ENCODE measurements at regions not wholly inside any gene's neighbourhood (a gene's known extent, or its start where the extent isn't known, plus 50 kb on each side); places are given as distances from the start of the nearest gene placed in this dataset.

DNA sequence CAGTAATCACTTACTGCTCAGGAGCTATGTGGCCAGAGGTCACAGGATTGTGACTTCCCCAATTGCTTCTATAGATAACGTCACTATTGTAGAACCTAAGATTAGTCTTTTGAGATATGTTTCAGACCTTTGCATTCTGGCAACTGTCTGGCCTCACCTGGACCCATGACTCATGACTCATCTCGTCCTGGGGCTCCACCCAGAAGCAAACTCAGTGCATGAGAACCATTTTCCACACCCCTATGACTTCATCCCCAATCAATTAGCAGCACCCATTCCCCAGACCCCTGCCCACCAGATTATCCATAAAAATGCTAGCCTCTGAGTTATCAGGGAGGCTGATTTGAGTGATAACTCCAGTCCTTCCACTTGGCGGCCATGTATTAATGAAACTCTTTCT is 186.9 kb downstream of the EMP1 start:
- DNase-seq (ENCODE audit: low read depth), result no peak

DNA sequence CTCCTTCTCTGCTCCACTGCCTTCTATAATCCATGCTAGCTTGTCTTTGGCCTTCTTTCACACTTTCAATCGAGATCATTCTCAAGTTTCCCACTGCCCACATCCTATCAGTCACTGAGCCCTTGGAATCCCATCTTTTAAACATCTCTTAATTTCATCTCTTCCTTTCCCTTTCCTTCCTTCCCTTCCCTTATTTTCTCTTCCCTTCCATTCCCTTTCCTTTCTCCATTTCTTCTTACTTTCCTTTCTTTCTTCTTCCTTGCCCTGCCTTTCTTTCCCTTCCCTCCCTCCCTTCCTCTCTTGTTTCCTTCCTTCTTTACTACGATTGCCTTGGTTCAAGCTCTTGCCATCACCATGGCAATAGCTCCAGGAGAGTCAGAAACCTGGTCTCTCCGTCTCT is 183.8 kb downstream of the EMP1 start:
- no peak for DNase-seq (ENCODE audit: low read depth)

DNA sequence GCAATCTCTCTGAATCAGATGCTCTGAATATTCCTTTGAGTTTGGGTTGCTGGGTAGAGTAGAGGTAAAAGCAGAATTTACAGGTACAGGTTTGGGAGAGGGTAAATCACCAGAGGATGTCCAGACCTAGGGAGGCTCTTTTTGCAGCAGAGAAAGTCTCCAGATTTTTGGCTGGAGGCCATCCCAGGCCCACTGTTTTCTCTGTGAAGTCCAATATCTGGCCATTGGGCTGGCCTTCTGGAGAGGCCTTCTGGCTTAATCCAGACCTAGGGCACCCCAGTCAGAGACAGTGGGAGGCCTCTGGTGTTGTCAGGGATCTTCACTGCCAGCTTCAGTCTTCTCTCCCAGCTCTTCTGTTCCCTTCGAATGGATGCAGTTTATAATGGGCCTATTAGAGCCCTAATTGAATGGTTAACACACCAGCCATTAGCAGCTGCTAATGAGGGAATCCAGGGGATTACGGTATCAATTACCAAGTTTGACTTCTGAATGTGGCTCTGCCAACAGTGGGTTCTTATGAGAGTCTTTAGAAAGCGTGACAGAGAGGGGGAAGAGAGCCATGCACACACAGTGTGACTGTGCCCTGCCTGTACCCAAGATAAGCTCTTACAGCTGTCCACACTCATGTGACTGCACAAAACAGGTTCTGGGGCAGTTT is 183.1 kb downstream of the EMP1 start:
- DNase-seq (ENCODE audit: low read depth), result no peak

DNA sequence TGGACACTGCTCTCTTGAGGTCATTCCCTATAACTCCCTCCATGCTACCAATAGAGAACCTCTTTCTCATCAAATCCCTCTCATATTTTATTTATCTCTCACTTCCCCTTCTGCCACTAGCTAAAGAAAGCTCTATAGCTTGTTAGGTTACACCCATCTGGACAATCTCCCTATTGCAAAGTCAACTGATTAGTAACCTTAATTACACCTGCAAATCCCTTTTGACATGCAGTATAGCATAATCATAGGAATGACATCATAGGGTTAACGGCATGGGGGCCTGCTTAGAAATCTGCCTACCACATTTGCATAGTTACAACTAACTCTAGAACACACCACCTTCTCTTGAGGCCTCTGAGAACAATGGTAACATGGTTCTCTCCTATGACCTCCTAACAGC is 181.2 kb downstream of the EMP1 start:
- no peak for DNase-seq (ENCODE audit: low read depth)

DNA sequence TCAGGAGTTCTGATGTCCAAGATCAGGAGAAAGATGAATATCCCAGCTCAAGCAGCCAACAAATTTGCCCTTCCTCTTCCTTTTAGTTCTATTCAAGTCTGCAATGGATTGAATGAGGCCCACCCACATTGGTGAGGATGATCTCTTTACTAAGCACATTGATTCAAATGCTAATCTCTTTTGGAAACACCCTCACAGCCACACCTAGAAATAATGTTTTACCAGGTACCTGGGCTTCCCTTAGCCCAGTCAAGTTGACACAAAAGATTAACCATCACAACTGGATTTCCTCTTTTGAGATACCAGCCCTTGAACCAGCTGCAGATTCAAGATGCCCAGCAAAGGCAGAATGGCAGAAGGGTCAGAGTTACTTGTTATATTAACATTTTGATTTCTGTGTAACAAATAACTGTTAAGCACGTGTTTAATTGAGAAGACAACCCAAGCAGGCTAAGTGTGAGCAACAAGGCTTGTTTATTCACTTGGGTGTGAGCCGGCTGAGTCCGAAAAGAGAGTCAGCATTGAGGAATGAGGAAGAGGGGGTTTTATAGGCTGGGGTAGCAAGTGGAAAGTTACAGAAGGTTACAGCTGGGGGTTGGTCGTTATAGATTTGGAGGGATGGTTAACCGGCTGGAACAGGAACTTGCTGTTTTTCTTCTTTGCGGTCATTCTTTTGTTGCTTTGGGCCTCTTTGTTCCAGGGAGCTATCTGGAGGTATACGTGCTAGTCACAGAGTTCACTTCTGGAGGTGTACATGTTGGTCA is 180.3 kb downstream of the EMP1 start:
- no peak for DNase-seq (ENCODE audit: low read depth)

DNA sequence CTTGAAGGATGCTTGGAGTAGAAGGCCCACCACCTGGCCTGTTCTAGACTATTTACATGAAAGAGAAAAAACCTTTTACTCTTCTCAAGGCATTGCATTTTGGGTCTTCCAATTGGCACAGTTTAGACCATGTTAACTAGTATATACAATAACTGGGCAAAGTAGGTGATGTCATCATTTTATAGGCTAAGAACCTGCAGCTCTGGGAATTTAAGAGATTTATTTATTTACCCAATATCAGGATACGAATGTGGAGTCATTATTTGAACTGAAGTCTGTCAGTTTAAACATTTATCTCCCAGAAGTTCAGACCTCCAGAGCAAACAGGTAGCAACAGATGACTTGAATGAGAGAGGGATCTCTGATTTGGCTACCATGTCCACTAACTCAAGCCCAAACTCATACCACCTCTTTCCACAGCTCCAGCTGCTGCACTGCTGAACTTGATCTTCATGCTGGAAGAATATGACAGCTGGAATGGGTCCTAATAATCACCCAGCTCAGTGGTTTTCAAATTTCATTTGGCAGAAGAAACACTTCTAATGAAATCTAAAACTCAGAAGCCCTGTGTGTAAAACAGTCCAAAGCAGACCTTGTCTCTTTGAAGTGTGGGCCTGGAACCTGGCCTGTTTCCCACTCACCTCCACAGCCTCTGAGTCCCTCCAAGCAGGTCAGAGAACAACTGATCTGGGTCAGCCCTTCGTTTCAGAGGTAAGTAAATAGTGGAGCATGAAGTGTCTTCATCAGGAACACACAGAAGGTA is 179.2 kb downstream of the EMP1 start:
- no peak for DNase-seq (ENCODE audit: low read depth)

DNA sequence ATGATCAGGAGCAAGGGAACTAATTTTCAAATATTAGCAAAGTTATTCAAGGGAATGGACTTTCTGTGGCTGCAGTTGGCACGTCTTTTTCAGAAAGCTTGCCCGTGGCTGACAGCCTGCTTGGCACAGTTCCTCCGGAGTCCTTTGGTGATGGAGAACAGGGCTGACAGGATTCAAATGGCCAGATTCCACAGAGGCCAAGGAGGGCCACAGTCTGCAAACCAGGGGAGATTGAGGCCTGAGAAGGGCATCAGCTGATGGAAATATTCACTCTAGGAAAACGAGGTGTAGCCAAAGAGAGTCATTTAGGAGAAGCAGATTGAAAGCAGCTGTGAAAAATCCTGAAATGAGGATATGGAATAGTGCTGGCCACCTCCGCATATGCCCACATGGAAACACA is 178.3 kb downstream of the EMP1 start:
- no peak for DNase-seq (ENCODE audit: low read depth)

DNA sequence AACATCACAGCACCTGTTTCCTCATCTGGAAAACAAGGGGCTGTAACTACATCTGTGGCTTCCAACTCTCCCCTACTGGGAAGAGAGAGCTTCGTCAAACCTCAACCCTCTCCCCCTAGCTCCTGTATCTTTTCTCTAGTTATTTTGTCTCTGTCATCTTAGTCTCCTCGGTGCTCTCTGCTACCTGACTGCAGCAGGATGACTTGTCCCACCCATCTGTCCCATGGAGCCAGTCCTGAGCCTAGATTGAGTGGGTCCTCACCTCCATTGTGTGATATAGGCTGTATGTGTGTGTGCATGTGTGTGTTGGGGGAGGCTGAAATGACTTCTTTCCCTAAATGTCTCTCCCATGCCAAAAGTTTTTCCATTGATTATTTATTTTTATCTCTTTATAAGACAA is 177.3 kb downstream of the EMP1 start:
- no peak for DNase-seq (ENCODE audit: low read depth)

DNA sequence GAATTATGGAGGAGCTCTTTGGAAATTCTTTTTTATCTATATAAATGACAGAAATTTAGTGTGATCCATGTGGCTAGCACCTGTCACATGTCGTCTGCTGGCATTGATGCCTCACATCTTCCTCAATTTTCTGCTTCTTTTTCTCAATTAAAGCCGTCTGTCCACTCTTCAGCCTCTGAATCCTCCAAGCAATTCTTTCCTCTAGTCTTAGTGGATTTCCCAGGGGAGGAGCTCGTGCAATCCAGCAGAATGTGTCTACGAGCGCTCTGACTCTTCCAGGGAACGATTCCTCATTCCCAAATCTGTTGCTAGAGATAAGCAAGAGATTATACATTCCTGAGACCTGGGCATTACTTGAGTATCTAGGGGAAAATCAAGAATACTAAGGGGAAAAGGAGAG is 176.6 kb downstream of the EMP1 start:
- no peak for DNase-seq (ENCODE audit: low read depth)

DNA sequence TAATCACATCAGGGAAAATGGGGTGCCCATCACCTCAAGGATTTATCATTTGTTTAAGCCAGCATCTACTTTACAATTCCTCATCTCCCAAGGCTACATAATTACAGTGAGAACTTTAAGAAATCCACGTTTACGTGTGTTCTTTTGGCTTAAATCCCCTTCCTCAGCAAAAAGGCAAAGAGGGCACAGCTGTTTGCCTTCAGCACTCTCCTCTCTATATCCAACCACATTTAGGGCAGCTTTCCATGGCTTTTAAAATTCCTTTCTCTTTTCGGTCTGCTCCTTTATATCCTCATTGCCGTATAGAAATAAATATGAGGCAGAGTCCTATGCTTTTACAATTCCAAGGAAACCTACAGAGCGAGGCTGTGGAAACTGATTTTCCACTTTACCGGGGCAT is 175.9 kb downstream of the EMP1 start:
- no peak for DNase-seq (ENCODE audit: low read depth)

DNA sequence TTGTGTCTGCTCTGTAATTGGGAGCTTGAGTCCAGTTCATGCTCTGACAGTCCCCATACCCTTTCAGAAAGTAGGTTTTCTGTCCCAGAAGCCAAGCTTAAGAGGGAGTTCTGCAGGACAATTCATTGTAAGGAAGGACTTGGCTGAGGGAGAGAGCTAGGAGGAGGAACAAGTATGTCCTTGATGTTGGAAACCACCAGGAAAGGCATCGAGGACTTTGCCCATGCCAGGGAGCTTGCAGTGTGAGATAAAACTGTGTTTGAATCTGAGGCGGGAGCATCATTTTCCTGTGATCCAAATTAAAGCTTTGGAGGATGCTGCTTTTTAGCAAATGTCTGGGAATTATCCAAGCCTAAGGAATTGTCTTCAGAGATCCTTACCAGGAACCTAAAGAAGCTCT is 175.3 kb downstream of the EMP1 start:
- no peak for DNase-seq (ENCODE audit: low read depth)

DNA sequence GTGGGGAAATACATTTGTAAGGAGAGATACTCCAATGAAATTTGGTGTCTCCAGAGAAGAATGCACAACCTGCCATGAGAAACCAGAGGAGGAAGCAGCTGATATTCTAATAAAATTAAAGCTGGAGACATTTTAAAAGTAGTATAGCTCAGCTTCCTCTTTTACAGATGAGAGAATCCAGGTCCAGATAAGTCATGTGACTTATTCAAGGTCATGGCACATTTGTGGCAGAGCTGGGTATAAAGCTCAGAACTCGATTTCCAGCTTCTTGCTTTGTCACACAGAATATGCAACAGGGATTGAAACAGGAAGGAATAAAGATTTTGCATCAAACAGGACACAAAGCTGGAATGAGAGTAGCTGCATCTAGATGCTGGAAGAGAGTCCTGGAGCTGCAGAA is 174.8 kb downstream of the EMP1 start:
- no peak for DNase-seq (ENCODE audit: low read depth)

DNA sequence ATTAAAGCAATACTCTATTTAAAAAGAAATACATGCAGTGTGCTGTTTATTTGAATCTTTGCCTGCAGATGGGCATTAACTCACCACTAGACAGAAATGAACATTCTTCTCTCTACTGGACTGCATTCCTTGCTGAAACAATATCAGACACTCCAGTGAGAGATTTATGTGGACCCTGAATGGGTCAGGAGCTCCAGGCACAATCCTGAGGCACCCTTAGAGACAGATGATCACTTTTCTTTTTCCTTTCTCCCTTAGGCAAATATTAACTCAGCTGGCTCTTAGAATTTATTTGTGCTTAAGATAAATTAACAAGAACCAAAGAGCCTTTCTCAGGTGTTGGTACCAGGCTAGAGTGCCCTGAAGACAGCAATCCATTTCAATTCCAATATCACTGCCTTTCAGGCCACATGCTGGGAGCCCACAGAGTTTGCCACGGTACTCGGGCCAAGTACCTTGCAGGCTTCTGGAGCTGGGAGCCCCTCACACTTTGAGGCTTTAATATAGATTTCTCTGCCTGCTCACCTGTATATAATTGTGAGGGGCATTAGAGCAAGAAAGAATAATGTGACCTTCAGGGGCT is 173.0 kb downstream of the EMP1 start:
- DNase-seq (ENCODE audit: low read depth), result no peak

DNA sequence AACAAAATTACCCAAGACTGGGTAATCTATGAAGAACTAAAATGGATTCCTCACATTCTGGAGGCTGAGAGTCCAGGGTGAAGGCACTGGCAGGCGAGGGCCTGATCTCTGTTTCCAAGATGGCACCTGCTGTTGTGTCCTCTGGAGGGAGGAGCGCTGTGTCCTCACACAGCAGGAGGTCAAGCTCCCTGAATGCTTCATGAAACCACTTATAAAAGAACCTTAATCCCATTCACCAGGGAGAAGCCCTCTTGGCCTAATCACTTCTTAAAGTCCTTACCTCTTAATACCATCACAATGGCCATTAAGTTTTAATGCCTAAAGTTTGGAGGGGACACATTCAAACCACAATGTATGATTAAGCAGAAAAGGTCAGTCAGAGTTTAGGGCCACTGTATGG is 172.4 kb downstream of the EMP1 start:
- no peak for DNase-seq (ENCODE audit: low read depth)

DNA sequence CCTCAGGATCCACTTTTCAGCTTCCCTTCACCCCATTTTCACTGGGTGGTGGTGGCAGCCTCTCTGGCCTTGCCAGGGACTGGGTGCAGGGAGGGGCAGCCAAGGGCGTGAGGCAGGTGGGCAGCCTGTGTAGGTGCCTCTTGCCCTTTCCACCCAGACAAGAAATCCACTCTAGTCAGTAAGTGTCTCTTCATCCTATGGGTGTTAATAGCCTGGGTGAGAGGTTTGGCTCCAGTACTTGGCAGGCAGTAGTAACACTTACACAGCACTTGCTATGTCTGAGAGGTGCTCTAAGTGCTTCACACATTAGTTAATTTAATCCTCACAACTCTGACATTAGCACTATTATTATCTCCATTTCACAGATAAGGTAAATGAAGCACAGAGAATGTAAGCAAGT is 171.9 kb downstream of the EMP1 start:
- no peak for DNase-seq (ENCODE audit: low read depth)

DNA sequence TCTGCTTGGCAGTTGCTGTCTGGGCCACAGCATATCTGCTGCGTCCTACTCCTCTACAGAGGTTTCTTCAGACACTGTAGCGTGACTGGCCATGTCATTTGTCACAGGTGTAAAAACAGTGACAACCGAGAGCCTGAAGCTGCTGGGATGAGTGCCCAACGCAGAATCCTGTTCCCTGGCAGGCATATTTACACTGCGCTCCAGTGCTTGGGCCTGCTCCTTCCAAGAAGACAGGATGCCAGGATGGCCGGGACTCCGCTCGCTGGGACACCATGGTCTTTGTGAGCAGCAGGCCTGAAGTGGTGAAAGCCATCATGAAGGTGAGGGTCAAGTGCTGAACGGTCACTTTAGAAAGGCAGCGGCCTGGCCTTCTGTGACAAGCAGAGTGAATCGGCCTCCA is 171.4 kb downstream of the EMP1 start:
- DNase-seq (ENCODE audit: low read depth), result no peak

DNA sequence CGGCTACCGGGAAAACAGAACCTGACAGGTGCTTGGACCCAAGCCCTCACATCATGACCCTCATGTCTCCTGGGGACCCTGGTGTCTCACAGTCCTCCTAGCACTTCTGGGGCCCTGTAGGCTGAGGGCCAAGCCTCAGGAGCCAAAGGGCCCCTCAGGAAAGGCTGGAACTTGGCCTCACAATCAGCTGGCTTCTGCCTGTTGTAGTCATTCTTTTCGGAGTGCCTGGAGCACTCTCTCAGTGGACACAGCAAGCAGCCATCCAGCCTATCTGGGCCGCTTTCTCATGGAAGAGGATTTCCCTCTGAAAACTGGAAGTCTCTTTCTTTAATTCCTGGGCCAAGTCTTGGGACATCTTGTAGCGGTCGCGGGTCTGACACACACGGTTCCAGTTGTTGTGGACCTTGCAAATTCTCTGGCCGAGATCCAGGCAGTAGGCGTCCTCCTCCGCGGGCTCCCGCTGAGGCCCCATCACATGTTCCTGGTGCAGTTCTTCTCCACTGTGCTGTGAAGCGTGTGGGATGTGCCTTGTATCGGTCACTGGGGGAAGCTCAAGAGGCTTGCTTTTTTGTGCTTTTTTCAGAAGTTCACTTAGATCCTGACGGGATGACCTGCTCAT is 169.3 kb downstream of the EMP1 start:
- DNase-seq (ENCODE audit: low read depth), result no peak

DNA sequence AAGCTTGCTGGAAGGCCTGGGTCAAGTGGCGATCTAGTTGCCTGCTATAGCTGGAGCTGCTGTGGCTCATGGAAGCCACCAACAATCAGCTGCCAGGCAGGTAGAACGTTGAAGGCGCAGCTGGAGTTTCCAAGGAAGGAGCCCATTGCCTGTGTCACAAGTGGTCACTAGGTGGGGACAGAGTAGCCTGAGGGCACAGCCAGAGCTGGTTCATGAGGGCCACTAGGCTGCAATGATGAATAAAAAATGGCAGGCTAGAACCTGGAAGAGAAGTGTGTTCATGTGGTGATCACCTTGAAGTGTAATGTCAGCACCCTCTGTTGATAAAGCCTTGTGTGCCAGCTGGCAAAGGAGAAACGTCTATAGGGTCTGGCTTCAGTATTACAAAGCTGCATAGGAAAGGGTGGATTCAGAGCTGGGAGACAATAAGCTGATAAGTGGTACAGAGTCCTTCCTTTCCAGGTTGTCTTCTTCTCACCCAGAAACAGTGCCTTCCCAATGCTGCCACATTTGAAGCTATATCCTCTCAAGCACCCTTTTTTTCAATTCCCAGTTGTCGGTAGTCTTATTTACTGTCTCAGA is 165.8 kb downstream of the EMP1 start:
- no peak for DNase-seq (ENCODE audit: low read depth)

DNA sequence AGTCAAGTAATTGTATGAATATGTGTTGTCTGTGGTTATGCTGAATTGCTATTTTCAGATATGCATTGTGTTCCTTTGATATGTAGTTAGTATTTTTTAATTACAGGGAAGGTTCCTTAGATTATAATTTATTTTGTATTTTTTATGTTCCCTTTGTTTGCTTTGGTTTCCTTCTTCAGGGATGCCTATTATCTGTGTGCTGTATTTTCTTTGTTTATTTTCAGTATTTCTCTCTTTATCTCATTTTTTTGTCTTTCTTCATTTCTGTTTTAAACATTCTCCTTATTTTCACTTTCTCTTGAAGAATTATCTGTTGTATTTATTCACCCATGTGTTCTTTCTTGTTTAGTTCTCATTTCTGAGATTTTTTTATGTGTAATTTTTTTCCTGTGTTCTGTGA is 163.1 kb downstream of the EMP1 start:
- DNase-seq (ENCODE audit: low read depth), result no peak

DNA sequence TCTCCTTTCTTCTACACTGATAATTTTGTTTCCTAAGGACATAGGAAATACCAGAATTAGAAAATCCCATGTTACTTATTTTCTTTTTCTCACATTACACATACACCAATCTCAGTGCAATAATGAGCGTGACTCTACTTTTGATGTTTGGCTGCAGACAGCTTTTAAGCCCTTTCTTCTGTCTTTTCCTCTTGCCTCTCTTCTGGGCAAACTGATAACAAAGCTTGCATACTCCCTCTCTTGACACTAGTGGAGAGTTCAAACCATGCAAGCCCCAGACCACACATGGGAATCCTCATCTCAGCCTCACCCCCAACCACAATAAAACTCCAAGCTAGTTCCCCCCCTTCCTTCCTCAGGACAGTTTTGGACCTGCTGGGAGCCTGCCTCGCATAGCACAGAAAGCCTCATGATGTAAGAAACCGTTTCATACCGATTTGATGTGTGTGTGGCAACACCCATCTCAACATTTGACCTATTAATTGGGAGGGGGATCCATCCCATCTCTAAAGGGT is 161.9 kb downstream of the EMP1 start:
- DNase-seq (ENCODE audit: low read depth), result no peak

DNA sequence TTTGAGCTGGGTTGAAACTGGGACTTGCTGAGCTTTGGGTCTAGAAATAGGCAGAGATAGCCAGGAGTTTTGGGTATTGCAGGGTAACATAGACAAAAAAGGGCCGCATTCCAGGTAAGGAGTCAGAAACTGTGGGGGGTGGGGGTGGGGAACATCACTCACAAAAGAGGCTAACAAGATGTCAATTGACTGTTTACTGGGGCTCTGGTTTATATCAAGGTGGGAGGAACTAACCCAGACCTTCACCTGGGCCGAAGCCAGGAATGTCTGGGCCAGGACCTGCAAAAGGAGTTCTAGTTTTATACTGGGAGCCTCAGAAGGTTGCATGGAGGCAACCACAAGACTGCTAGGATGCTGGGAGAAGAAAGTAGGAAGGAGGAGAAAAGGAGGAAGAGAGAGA is 154.4 kb downstream of the EMP1 start:
- no peak for DNase-seq (ENCODE audit: low read depth)

DNA sequence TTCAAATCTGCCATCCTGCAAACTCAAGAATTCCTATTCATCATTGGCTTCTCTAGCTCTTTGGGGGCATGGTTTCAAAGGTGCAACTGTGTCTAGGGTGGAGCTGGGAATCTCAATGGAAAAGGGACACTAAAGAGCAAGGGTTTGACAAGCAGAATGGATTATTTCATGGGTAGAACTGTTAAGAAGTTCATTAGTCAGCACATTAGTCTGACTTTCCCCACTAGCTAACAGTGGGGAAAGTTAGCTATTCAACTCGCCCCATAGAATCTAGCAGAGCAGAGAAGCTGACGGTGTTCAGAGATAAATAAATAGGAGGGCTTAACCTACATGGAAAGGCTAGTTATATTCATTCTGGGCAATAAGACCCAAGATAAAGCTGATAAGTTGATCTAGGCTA is 153.9 kb downstream of the EMP1 start:
- no peak for DNase-seq (ENCODE audit: low read depth)

All from activated T-helper 1 cell treated with Interleukin-2 at 50 U/mL for 16 hours (primary cell).